ENCODE measurements at regions not wholly inside any gene's neighbourhood (a gene's known extent, or its start where the extent isn't known, plus 50 kb on each side); places are given as distances from the start of the nearest gene placed in this dataset.

DNA sequence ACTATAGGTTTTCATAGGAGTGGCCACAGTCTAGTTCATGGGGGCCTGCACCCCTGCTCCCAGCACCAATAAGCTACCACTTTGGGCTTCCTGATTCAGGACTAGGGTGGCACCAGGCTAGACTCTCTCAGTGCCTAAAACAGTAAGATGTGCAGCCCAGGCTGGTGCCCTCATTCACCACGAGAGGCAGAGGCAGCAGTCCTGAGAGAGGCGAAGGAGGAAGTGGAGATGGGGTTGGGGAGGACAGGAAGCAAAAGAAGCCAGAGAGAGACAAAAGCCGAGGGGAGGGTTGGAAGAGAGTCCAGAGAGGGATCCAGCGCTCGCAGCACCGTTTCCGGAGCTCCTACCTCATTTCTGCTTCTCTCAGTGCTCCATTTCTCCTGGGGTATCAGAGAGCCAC, 180.9 kb downstream of the MED10 start:
- DNase-seq: no peak

DNA sequence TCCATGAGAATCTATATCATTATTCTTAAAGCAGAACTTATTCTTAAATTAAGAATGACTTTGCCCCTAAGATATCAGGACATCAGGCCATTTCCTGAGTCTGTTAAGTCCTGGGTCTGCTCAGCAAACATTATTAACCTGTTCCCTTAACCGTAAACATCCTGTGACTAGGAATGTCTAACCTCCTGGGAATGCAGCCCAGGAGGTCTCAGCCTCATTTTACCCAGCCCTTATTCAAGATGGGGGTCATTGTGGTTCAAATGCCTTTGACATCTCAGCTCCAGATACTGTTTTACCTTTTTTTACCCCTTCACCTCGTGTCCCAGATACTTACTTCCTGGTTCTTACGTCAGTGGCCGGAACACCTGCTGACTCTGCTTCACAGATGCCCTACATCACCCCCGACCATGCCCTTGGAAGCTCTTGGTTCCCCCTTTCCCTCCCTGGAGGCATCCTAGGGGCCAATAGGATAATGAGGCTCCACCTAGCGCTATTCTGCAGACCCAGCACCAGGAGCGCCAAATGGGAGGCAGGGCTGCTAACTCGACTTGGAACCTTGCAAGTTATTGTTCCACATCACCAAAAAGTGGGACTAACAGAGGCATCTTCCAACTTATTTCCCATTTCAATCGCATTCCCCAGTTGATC, 182.5 kb downstream of the MED10 start:
- no peak for DNase-seq

DNA sequence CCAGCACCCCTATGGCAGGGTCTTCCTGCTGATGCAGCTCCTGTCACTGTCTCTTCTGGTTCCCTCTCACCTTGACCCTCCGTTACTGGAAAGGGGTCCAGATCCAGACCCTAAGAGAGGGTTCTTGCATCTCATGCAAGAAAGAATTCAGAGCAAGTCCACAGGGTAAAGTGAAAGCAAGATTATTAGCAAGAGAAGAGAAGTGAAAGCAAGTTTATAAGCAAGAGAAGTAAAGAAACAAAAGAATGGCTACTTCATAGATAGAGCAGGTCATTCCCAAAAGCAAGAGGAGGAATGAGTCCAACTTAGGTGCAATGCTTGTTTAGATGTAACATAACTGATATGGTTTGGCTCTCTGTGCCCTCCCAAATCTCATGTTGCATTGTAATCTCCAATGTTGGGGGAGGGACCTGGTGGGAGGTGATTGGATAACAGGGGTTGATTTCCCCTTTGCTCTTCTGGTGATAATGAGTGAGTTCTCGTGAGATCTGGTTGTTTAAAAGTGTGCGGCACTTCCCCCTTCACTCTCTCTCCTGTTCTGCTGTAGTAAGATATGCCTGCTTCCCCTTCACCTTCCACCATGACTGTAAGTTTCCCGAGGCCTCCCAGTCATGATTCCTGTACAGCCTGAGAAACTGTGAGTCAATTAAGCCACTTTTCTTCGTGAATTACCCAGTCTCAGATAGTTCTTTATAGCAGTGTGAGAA, 183.3 kb downstream of the MED10 start:
- DNase-seq: no peak

DNA sequence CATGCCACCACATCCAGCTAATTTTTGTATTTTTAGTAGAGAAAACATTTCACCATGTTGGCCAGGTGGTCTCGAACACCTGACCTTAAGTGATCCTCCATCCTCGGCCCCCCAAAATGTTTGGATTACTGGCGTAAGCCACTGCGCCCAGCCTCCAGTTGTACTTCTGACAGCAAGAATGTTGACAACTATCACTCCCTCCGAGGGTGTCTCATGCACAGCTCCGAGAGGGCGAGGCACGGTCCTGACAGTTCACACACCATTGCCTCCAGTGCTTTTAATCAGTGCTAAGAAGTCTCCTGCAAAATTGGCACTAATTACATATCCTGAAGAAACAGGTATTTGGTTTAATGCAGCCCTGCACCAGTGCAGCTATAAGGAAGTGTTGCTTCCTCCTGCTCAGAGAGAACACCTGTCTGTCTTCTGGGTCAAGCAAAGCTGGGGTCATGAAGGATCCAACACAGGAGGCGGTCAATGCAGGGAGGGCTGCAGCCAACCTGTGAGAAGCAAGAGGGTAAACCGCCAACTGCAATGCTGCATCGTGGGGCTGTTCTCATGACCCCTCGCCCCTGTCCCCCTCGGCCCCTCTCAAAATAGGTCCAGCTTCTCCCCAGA, 184.0 kb downstream of the MED10 start:
- no peak for DNase-seq

DNA sequence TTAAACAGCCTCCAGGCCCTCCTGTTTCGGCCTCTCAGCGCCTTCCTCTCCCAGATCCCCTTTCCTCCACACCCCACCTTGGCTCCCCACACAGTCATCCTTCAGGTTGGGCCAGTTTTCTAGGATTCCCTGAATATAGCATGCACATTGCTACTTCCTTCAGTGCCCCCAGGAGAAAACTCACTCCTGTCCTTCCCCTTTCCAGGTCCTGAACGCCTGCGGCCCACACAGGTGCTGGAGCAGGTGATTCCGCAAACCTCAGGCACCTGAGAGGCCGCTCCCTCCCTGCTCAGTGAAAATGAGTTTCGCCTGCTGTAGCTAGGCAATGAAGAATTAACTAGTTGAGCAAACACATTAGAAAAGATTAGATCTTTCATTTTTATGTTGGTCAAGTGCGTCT, 185.0 kb downstream of the MED10 start:
- DNase-seq: no peak

GRCh38 chr5:6190838-6191237, 187.5 kb downstream of the MED10 start:
- DNase-seq: no peak

DNA sequence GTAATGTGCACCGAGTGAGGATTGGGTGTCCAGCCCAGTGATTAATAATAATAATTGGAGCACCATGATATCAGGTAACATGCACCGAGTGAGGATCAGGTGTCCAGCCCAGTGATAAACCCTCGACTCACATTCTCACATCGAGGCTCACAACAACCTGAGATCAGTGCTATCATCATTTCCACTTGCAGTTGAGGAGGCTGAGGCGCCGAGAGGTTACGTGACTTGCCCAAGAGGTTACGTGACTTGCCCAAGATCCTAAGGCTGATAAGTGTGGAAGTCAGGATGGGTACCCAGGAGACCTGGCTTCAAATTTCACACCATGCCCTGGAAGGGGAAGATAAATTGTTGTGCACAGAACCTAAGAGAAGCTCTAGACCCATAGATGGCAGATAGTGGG, 189.4 kb downstream of the MED10 start:
- no peak for DNase-seq

GRCh38 chr5:6188344-6188743, 190.0 kb downstream of the MED10 start:
- no peak for DNase-seq

DNA sequence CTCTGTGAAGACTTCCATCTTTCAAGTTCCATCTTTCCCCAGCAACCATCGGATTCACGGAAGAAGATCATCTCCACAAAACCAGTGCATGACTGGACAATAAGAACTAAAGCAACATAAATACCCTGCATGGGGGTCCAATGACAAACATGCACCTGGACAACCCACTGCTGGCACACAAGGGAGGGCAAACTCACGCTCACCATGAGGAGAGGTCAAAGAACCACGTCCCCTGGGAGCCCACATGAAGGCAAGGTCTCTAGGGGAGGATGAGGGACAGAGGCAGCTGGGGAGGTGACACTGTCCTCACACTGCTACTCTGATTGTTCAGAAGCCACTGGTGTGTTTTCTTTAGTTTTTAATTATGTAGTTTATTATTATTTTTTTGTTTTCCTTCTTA, 190.8 kb downstream of the MED10 start:
- no peak for DNase-seq

- no peak for DNase-seq
Observed at GRCh38 chr5:6185574-6185973, 192.8 kb downstream of the MED10 start.

DNA sequence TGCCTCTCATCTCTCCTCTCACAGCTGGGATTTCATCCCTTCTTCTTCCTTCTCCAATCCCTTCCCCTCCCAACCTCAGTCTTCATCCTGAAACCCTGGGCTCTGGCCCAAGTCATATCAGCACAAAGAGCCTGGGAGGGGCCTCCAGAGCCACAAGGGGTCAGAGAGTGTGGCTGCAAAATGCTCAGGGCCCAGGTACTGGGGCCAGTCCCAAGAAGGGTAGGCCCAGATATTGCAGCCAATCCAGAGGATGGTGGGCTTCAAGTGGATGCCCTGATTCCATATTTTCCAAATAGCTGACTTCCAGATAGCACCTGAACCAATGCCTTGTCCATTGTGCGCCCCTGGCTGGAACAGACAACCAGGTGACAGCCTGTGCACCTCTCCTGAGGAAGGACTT, 193.9 kb downstream of the MED10 start:
- no peak for DNase-seq

- DNase-seq: no peak
Observed at GRCh38 chr5:6183391-6184390, 194.7 kb downstream of the MED10 start.

DNA sequence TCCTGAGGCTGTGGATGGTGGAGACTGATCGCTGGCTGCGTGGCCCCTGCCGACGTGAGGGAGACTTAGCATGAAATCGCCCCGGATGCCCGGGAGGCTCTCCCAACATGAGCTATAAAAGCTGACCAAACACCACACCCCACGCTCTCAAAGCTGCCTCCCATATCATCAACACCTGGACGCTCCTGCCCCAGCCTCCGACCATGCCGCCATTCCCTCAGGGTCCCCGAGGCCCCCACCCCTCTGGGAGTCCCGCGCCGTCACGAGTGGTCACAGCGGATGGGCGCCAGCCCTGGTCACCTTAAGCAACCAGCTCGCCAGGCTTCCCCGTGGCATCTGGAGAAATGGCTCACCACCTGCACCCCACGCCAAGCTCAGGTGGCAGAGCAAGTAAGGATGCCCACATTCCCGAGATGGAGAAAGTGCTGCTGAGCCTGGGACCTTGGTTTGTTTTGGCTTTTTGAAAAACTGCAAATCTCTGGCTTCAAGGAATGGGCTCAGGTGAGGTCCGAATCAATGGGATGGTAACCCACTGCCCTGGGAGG, 196.0 kb downstream of the MED10 start:
- no peak for DNase-seq

- DNase-seq: no peak
Observed at GRCh38 chr5:6181871-6182270, 196.5 kb downstream of the MED10 start.

GRCh38 chr5:6181147-6181729, 197.1 kb downstream of the MED10 start:
- DNase-seq: no peak

GRCh38 chr5:6180231-6180872, 198.0 kb downstream of the MED10 start:
- DNase-seq: no peak

DNA sequence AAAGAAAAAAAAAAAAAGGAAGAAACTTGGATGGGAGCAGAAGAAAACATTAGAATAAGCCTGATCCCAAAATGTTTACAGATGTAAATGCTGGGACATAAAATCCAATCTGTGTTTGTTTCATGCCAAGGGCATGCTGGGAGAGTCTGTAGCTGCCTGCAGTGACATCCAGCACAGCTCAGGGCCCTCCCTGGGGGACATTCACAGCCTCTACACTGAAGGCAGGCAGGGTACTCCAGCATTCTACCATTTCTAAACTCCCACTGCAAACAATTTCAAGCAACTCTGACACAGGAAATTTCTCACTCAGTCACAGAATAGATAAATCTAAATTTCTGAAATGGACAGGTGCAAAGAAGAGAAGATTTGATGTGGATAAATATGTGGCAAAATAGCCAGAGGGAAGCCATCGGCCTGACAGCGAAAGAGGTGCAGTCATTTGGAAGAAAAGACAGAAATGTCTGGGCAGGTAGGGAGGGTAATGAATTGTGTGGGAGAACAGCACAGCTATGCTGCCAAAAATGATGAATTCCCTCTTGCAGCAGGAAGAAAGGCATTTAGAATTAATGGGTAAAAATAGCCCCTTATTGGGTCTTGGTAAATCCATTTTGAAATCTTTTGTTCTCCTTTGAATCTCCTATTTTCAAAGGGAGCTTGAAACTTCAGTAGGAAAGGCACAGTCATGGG, 199.4 kb downstream of the MED10 start:
- DNase-seq: no peak

- no peak for DNase-seq
Observed at GRCh38 chr5:6177926-6178325, 200.4 kb downstream of the MED10 start.

DNA sequence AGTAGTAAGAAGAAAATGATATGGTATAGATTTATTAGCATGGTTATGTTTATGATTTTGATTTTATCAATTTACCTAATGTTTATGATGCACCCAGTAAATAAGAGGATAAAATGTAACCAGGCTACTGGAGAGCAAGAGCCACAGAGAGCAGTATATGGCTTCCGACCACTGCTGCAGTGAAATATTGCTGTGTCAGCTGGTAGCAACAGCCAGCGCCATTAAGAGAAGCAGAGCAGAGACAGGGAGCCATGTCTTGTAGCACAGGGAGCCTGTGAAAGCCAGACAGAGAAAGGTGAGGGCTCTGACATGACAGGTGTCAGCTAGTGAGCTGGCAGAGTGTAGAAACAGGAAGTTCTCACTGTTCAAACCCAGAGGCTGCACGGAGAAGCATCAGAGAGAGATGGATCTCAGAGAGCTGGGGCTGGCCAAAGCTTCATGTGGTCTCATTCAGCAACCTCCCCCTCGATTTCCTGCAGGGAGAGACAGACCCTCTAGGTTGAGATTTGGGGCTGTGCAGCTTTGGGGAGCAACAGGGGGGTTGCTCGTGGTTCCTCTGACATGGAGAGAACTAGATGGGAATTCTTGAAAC, 202.1 kb downstream of the MED10 start:
- DNase-seq: no peak

All from amygdala (tissue), 56 donors.